ENCODE measurements at regions not wholly inside any gene's neighbourhood (a gene's known extent, or its start where the extent isn't known, plus 50 kb on each side); places are given as distances from the start of the nearest gene placed in this dataset.

DNA sequence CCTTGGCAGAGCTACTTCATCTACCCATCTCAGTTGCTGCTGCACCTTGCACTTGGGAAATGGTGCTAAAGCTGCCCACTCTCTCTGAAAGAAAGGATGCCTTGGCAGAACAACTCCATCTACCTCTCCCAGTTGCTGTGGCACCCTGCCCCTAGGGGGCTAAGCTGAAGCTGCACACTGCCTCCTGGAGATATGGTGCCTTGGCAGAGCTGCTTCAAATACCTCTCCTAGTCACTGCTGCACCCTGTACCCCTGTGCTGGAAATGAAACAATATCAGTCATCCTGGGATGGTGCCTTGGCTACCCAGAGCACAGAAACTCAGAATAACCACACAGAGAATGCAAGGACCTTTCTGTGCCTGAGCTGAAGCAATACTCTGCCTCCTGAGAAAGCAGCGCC is 615.8 kb downstream of the DIAPH3 start:
- no peak for DNase-seq (ENCODE audit: low read depth)

DNA sequence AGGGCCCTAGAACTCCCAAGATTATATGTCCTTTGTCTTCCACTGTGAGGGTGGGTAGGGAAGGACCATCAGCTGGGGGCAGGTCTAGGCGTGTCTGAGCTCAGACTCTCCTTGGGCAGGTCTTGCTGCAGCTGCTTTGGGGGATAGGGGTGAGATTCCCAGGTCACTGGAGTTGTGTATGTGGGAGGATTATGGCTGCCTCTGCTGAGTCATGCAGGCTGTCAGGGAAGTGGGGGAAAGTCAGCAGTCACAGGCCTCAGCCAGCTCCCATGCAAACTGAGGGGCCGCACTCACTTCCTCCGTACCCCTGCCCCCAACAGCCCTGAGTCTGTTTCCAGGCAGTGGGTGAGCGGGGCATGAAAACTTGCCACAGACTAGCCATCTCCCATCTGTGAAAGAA is 600.8 kb downstream of the DIAPH3 start:
- no peak for DNase-seq (ENCODE audit: low read depth)

DNA sequence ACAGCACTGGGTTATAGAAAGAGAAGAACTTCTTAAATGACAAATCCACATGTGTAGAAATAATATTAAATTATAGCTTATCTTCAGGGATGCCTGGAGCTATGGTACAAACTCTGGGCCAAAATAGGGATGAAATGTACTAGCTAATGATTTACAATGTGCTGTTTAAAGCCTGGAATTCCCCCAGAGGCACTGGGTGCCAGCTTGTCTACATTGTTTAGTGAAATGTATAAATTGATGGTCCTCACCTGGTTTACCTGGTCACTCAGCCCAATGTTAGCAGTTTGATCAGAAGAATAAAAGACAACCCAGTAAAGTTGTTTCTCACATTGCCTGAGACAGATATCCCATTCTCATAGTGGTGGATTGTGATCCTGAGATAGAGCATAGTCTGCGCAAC is 597.2 kb downstream of the DIAPH3 start:
- no peak for DNase-seq (ENCODE audit: low read depth)

DNA sequence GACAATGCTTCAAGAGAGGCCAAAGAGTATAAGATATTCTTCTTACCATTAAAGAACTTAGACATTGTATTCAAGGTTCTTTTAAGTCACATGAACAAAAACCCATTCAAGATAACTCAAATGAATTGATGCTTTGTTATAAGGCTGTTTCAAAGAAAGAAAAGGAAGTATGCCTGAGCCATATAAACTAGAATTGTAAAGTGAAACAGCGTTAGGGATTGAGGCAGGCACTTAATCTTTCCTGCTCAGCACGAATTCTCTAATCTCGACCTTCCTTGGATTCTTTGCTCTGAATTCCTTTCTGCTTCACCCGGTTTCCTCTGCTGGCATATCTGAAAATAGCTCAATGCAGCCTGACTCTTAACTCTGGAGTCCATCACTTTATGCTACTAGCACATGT is 595.4 kb downstream of the DIAPH3 start:
- no peak for DNase-seq (ENCODE audit: low read depth)

DNA sequence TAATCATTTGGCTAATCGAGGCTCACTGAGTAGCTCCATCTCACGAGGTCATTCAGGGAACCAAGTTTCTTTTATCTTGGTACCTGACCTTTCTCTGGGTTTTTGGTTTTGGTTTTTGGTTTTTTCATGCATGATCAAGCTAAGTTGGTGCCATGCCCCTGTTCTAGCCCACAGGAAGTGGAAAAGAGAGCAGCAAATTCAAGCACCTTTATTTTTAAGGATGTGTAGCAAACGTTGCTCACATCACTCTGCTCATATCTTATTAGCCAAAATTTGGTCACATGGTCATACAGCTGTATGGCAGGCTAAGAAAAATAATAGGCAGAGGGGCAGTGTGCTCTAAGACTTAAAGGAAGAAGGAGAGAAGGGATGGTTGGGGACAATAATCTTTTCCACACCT is 593.5 kb downstream of the DIAPH3 start:
- no peak for DNase-seq (ENCODE audit: low read depth)

DNA sequence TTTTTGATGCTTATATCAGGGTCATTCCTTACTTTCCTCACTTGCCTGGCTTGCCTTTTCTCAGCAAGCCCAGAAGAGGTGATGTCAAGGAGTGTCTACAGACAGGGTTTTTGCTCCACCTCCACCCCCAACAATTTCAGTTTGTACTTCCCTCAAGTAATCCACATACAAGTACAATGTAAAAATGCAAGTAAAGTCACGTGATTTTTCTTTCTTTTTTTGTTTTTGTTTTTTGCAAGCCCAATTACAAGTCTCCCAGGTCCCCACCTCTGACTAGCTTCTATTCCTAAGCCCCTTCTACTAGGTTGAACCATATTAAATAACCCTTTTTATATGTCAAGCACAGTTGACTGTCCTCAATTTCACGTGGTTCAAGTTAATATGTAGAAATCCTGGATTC is 579.6 kb downstream of the DIAPH3 start:
- no peak for DNase-seq (ENCODE audit: low read depth)

DNA sequence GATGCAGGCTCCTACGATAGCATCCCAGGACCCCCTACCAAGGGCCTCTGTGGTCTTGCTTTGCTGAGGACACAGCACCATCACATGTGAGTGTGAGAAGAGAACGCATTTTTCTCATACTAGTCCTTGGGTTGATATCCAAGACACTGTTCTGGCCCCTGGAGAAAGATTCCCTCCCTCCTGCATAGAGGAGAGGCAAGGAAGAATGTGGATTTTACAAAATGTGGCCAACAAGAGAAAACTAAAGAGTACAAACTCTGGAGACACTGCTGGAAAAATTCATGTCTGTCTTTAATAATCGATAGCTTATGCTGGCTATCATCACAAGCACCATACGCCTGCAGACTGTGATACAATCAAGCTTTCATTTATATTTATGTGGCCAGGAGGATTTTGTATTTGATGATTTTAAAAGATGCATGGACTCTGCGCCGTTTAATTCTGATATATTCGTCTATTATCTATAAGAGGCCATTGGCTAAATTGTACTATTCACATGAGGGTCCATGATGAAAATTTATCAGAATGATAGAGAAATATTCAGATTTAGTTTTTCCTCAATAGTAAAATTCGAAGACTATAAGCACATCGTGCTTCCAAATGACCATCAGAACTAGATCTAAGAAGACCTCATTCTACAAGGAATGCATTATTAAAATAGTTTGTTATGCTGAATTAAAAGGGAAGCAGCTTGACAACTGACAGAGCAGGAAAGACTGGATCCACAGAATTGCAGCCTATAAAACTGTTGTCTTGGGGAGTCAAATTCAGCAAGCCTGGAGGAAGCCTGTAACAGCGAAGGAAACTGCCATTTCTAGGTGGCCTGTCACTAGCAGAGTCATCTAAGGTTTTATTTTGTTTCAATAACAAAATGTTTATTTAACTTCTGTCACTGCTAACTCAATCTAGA is 578.7 kb downstream of the DIAPH3 start:
- no peak for DNase-seq (ENCODE audit: low read depth)

DNA sequence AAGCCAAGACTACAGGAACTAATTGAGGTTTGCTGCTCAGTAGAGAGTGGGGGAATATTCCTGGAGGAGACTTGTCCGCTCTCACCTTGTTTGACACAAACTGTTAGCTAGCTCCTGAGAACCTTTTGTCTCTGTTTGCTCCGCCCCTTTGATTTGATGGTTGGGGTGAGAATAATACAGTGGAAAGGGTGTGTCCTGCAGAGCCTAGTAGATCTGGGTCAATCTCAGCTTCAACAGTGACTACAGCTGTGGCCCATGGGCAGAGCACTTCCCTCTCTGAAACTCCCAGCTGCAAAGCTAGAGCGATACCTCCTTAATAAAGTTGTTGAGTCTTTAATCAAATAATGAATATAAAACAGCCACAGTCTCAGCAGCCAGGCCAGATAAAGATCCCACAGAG is 576.7 kb downstream of the DIAPH3 start:
- DNase-seq (ENCODE audit: low read depth), result no peak

DNA sequence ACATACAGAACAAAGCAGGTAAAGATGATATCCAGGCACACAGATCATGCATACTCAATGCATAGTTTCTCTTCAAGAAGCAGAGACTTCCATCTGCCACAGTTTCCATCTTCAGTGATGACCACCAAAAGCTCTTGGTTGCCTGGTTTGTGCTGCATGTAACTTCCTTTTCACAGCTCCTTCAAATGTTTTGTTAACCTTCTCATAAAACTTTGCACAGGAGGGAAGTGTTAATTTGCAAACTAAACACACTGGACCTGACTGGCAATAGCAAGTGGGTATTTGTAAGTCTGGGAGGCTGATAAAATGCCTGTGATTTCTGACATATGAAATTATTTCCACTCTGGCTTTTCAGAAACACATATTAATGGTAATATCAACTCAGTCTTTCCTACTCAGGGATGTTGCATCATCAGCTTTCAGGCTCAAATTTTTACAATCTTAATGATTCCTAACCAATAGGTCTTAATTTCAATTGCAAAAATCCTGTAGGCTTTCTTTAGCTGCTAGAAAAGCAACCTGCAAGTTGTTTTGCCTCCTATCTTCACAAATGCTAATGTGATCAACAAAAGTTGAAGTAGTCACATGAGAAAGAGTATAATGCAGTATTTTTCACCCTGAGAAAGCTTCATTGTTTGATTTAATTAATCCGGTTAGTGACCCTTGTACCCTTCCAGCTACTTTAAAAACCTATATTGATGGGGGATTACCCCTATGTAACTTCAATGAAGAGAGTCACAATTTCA is 575.6 kb downstream of the DIAPH3 start:
- no peak for DNase-seq (ENCODE audit: low read depth)

DNA sequence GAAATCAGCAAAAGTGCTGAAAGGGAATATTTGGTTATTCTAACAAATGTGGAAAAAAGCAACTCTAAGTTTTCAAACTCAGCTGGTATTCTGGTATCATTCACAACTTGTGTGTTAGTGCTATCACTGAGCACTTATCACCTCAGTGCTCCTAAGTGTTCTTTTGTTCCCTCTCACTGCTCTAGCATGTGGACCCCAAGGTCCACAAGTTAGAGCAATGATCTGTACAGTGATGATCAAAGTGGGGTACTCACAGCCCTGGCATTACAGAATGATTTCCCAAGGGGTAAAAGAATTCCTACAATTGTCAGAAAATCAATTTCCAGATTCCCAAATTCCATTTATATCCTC is 575.0 kb downstream of the DIAPH3 start:
- DNase-seq (ENCODE audit: low read depth), result no peak

DNA sequence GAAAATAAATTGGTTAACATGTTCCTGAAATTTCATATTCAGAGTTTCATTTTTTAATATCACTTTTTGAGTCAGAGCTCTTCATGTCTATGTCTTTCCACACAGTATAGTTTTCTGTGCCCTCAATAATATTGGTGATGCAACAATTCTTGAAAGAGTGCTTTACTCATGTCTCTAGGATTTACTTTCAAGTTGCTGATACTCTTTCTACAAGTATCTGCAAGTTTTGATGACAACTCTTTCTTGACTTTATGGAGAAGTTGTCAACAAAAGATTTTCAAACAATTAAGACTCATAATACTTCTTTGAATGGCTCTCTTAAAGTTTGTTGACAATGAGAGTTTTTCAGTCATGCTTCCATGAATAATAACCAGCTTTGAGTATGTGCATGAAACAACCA is 561.7 kb downstream of the DIAPH3 start:
- no peak for DNase-seq (ENCODE audit: low read depth)

DNA sequence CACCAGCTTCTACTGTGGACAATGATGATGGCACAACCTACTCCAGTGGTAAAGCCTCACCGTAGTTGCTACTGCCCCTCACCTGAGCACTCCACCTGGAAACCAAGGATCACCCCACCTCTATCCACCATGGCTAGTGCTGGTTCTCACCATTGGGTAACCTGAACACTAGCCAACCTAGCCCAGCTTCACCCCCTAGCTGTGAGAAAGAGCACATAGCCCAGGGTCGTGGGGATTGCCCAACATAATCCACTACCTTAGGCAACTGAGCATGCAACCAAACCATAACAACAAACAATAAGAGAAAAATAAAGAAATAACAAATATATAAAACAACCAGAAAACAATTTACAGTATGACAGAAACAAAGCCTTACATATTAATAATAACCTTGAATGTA is 560.1 kb downstream of the DIAPH3 start:
- DNase-seq (ENCODE audit: low read depth), result no peak

DNA sequence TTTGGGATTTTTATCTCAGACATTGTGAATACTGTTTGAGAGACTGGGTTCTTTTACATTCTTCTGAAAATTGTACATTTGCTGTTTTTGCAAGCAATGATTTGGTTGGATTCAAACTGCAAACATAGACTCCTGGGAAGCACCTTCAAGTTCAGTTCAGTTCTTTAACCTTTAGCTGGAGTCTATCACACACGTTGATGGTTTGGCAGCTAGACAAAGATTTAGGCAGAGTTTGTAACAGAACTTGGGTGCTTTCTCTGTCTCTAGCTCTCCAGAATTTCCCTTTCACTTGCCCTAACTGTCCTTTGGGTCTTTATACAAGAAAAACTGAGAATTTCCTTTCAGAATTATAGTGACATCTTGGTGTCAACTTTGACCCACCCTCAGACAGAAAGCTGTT is 556.6 kb downstream of the DIAPH3 start:
- no peak for DNase-seq (ENCODE audit: low read depth)

DNA sequence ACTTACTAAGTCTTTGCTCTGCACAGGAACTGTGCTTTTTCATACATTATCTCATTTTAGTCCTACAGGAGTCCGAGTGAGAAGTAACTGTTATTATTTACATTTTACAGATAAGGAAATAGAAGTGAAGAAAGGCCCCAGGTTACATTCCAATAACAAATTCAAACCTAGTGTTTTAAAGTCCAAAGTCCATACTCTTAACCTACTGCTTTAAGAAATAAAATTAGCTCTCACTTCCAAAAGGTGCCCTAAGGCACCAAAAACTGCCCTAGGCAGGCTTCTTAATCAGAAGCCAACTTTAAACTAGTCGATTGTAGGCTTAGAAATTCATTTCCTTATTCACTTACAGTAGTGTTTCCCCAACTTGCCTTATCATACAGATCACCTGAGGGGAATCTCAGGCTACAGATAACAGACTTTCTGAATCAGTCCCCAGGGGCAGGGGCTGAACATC is 555.9 kb downstream of the DIAPH3 start:
- no peak for DNase-seq (ENCODE audit: low read depth)

DNA sequence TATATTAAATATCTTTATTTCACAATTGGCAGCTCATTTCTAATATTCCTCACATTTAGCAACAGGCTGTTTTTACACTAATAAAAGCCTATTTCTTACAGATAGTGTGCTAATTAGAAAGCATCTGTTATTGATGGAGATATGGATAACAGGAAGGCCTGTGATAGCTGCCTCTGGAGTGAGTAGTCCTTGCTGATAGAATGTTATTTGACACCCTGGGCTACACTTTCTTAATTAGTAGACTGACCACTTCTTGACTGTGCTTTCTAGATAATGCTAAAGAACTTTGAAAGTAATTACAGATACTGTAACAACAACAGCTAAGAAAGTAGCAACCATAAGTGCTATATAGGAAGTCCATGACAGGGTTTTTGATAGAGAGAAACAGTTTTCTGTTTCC is 554.3 kb downstream of the DIAPH3 start:
- DNase-seq (ENCODE audit: low read depth), result no peak
